GM12878 (cell line): ENCODE measurements at regions not wholly inside any gene's neighbourhood (a gene's known extent, or its start where the extent isn't known, plus 50 kb on each side); places are given as distances from the start of the nearest gene placed in this dataset.

Experiments
- ATAC-seq: fragments of 200-7000 bp; cut with Tn5 transposase; 3 replicates; pipeline ENCODE4 v1.9.1; 2020; ENCODE audit warnings: mild to moderate bottlenecking, moderate library complexity
- BruUV-seq: library from RNA; stranded (reverse); fragments of 400-500 nt; replicated peaks from 2 replicates; lab custom pipeline; 2021; lab: Mats Ljungman, UMichigan
- CTCF ChIA-PET: fragments of 300-600 bp; sonication (Branson Sonifier 250); formaldehyde crosslinking; extraction: SDS; loops from one replicate; lab custom pipeline; 2021; ENCODE audit warnings: inconsistent platforms; lab: Yijun Ruan, JAX
- POLR2A ChIA-PET: fragments of 350-600 bp; formaldehyde crosslinking; extraction: SDS; loops from one replicate; lab custom pipeline; 2021; ENCODE audit warnings: inconsistent platforms; lab: Charles Lee
- RAD21 ChIA-PET: fragments of 300-600 bp; sonication (Branson Sonifier 250); formaldehyde crosslinking; loops from one replicate; lab custom pipeline; 2023; ENCODE audit warnings: antibody characterized with exemption; ENCODE audit not compliant: unreplicated experiment; lab: Charles Lee
- SMC1A ChIA-PET: fragments of 300-600 bp; sonication (Branson Sonifier 250); formaldehyde crosslinking; loops from one replicate; lab custom pipeline; 2023; ENCODE audit not compliant: unreplicated experiment, uncharacterized antibody; lab: Charles Lee
- DNase-seq: peaks from one replicate; pipeline ENCODE4 v3.0.0-alpha.2; 2011; ENCODE audit warnings: low read depth, low spot score
- FAIRE-seq: peaks from 3 replicates; lab custom pipeline; 2011; peaks lifted over from hg19 to GRCh38; lab: Jason Lieb, UNC
- H2AFZ ChIP-seq: 2 replicates; pipeline ENCODE4 v1.6.0; 2011; ENCODE audit warnings: low read depth, low read length, control low read depth; ENCODE audit not compliant: control insufficient read depth
- H3K27ac ChIP-seq: 2 replicates; pipeline ENCODE4 v1.5.1; 2011; ENCODE audit warnings: control low read depth; ENCODE audit not compliant: control insufficient read depth, insufficient read depth
- H3K27me3 ChIP-seq, 2 experiments: replicated peaks in 1 of 2; 2 replicates each; pipeline versions ENCODE4 v1.6.0 to v1.6.1; 2011; ENCODE audit warnings: low read length in 1 of 2; ENCODE audit not compliant: control insufficient read depth in 2 of 2, insufficient read depth in 2 of 2
- H3K36me3 ChIP-seq, 2 experiments: 2 replicates each; pipeline ENCODE4 v1.5.1; 2011; ENCODE audit warnings: low read length in 1 of 2; ENCODE audit not compliant: control insufficient read depth in 2 of 2, insufficient read depth in 2 of 2
- H3K4me1 ChIP-seq: 2 replicates; pipeline ENCODE4 v1.6.1; 2011; ENCODE audit warnings: mild to moderate bottlenecking, low read length, moderate library complexity, mixed read lengths; ENCODE audit not compliant: control insufficient read depth, insufficient read depth
- H3K4me2 ChIP-seq: 2 replicates; pipeline ENCODE4 v1.6.0; 2011; ENCODE audit warnings: control low read depth; ENCODE audit not compliant: control insufficient read depth, insufficient read depth
- H3K4me3 ChIP-seq: fragments of 200-600 bp; sonication (generic); 2 replicates; pipeline ENCODE4 v1.5.1; 2016
- H3K79me2 ChIP-seq: 2 replicates; pipeline ENCODE4 v1.6.0; 2011; ENCODE audit warnings: low read length; ENCODE audit not compliant: control insufficient read depth, insufficient read depth
- H3K9ac ChIP-seq: 2 replicates; pipeline ENCODE4 v1.8.0; 2011; ENCODE audit warnings: low read length, control low read depth, mixed read lengths; ENCODE audit not compliant: control insufficient read depth, insufficient read depth
- H3K9me3 ChIP-seq: replicated peaks from 3 replicates; pipeline ENCODE4 v1.5.1; 2011; ENCODE audit warnings: mild to moderate bottlenecking, low read length; ENCODE audit not compliant: control insufficient read depth, insufficient read depth
- H4K20me1 ChIP-seq: 2 replicates; pipeline ENCODE4 v1.6.0; 2011; ENCODE audit not compliant: control insufficient read depth, insufficient read depth
- ATF3 ChIP-seq: IDR thresholded peaks from 2 replicates; pipeline ENCODE4 v1.6.1; 2011; ENCODE audit warnings: low read depth, mild to moderate bottlenecking, low read length, moderate library complexity, borderline replicate concordance; ENCODE audit errors: extremely low read depth
- ATF7 ChIP-seq: fragments of 450-650 bp; IDR thresholded peaks from 2 replicates; pipeline ENCODE4 v1.6.1; 2016; ENCODE audit warnings: low read depth, mild to moderate bottlenecking
- E4F1 ChIP-seq: fragments of 450-650 bp; IDR thresholded peaks from 2 replicates; pipeline ENCODE4 v1.6.1; 2018; ENCODE audit warnings: borderline replicate concordance, mild to moderate bottlenecking; ENCODE audit not compliant: partially characterized antibody
- IKZF2 ChIP-seq, 2 experiments: fragments of 450-650 bp; IDR thresholded peaks; 2 replicates each; pipeline ENCODE4 v1.6.1; 2017; ENCODE audit warnings: mild to moderate bottlenecking in 2 of 2, moderate library complexity in 2 of 2
- JUND ChIP-seq: IDR thresholded peaks from 2 replicates; pipeline ENCODE4 v1.6.1; 2012; ENCODE audit warnings: low read depth, mild to moderate bottlenecking, low read length, improper control_type of control experiment, moderate library complexity
- KDM1A ChIP-seq: fragments of 200-600 bp; sonication (generic); IDR thresholded peaks from 2 replicates; pipeline ENCODE4 v1.6.1; 2016; ENCODE audit warnings: borderline replicate concordance
- PAX5 ChIP-seq: IDR thresholded peaks from 2 replicates; pipeline ENCODE4 v1.6.1; 2011; ENCODE audit warnings: low read depth, low read length, borderline replicate concordance
- RAD21 ChIP-seq: IDR thresholded peaks from 2 replicates; pipeline ENCODE4 v1.6.1; 2011; ENCODE audit warnings: mild to moderate bottlenecking, low read depth, low read length, moderate library complexity; ENCODE audit not compliant: insufficient read depth
- SIN3A ChIP-seq: IDR thresholded peaks from 2 replicates; pipeline ENCODE4 v1.6.1; 2012; ENCODE audit warnings: low read depth, low read length, improper control_type of control experiment
- SMC3 ChIP-seq: IDR thresholded peaks from 2 replicates; pipeline ENCODE4 v1.6.1; 2011; ENCODE audit warnings: low read length, improper control_type of control experiment, borderline replicate concordance
- YY1 ChIP-seq: IDR thresholded peaks from 2 replicates; pipeline ENCODE4 v1.6.1; 2011; ENCODE audit warnings: low read depth, mild to moderate bottlenecking, low read length
- ZNF687 ChIP-seq: fragments of 450-650 bp; IDR thresholded peaks from 2 replicates; pipeline ENCODE4 v1.6.1; 2017; ENCODE audit warnings: mild to moderate bottlenecking, moderate library complexity
- WGBS: methylation state at CpG from one replicate; pipeline ENCODE4 v1.1.6; 2016; ENCODE audit warnings: low lambda C conversion rate; ENCODE audit not compliant: insufficient replicate concordance, insufficient coverage; ENCODE audit errors: missing lambda C conversion rate; 5-methylcytosine and 5-hydroxymethylcytosine counted together
- in situ Hi-C: fragments of 300-500 bp; cut with MboI; formaldehyde crosslinking; loops from 9 replicates; pipeline ENCODE4 v1.14.3; 2018; ENCODE audit warnings: mixed read lengths
- intact Hi-C: fragments of 100-400 bp; cut with micrococcal nuclease; formaldehyde crosslinking; loops from one replicate; pipeline ENCODE4 v1.14.2; 2022; ENCODE audit not compliant: unreplicated experiment

- TF ChIP-seq ZNF687: no peak
- no peak for TF ChIP-seq KDM1A
These were observed 142.4 kb downstream of the CRYBB2 start (continued) for GRCh38 chr22:25361899-25362214.

- 36% methylated on average over 17 of the region's 17 CpGs for WGBS
- peaks cover 5% of the 10 kb centered on the region; the same call in 1 of the 2 replicates for H3K4me1 ChIP-seq
- CTCF ChIA-PET: interaction anchor here (0.6 to 1.7 kb wide), 9 partner anchors 13 to 281 kb away, joined by 3 to 6 read pairs (median 3); no protein-coding TSS in a partner anchor
- H3K4me3 ChIP-seq: no peak overlapping the region
- H3K27ac ChIP-seq: no peak overlapping the region
- H4K20me1 ChIP-seq: peaks cover 3% of the 10 kb centered on the region; the same call in 1 of the 2 replicates
- no peak overlapping the region for H3K4me2 ChIP-seq
- SMC1A ChIA-PET: interaction anchor here (0.7 to 1.3 kb wide), 4 partner anchors 15 to 182 kb away, joined by 3 to 6 read pairs (median 4); no protein-coding TSS in a partner anchor
- ATAC-seq (peak; percentile 95), FAIRE-seq (peak; percentile 91), DNase-seq (no peak)
- no peak overlapping the region for H3K9ac ChIP-seq
- no peak overlapping the region for H2AFZ ChIP-seq
- no peaks in the 10 kb centered on the region for H3K9me3 ChIP-seq
- POLR2A ChIA-PET: no interaction called here
- in situ Hi-C loops (loop anchor here (5.0 kb wide), 1 partner anchor 85 kb away; no protein-coding TSS in a partner anchor), intact Hi-C loops (loop anchor here (2.0 kb wide), 3 partner anchors 36 to 410 kb away; no protein-coding TSS in a partner anchor)
- H3K36me3 ChIP-seq: peaks cover 7 to 22% of the 10 kb centered on the region in 2 experiments; a peak in 3 of 4 replicates
- RAD21 ChIA-PET: interaction anchor here (1.1 to 1.3 kb wide), 2 partner anchors 80 to 85 kb away, joined by 3 read pairs; no protein-coding TSS in a partner anchor
- no peaks in the 10 kb centered on the region for H3K27me3 ChIP-seq
- no TSS peak for BruUV-seq
- H3K79me2 ChIP-seq: no peaks in the 10 kb centered on the region
- no peak for TF ChIP-seq PAX5
- TF ChIP-seq YY1: 0 out of 2 replicates have a peak, but pooled peaks have one; percentile 57
- TF ChIP-seq ATF3: no peak
- no peak for TF ChIP-seq E4F1
- TF ChIP-seq SIN3A: no peak
- peak; percentile 63; the same call in 1 of the 2 replicates for TF ChIP-seq SMC3
- no peak for TF ChIP-seq ATF7
- peak; percentile 93 for TF ChIP-seq RAD21
- no peak for TF ChIP-seq JUND
- no peak for TF ChIP-seq IKZF2 (IDR thresholded peaks at IDR 0.05)
These were observed 142.9 kb downstream of the CRYBB2 start for GRCh38 chr22:25362215-25362882.
